ENCODE measurements at regions not wholly inside any gene's neighbourhood (a gene's known extent, or its start where the extent isn't known, plus 50 kb on each side); places are given as distances from the start of the nearest gene placed in this dataset.

GRCh38 chr2:64787698-64788097 lies 134.0 kb upstream of the SERTAD2 start:
- TF ChIP-seq CTCF (conservative IDR thresholded peaks at IDR 0.05 in 1 of 2, IDR thresholded peaks at IDR 0.05 in 1 of 2; ENCODE audit: low read depth in 1 of 2, low read length in 2 of 2) (no peak), EZH2 (IDR thresholded peaks at IDR 0.05; ENCODE audit: low read length, missing control alignments) (no peak)

All from fibroblast of lung (primary cell).